Heart left ventricle (tissue), 13 donors: ENCODE measurements at regions not wholly inside any gene's neighbourhood (a gene's known extent, or its start where the extent isn't known, plus 50 kb on each side); places are given as distances from the start of the nearest gene placed in this dataset.

Source experiments
- CTCF ChIP-seq, 12 donors: fragments of 200-600 bp; sonication (generic) in 4 of 12; IDR thresholded peaks; one replicate each; pipeline versions ENCODE4 v1.5.0 to v1.8.0; 2018 to 2022; ENCODE audit warnings: antibody characterized with exemption in 12 of 12, mild to moderate bottlenecking in 5 of 12
- POLR2A ChIP-seq, 2 donors: fragments of 450-650 bp; IDR thresholded peaks; one replicate each; pipeline ENCODE4 v1.6.1; 2017; ENCODE audit warnings: antibody characterized with exemption in 2 of 2, mild to moderate bottlenecking in 2 of 2, moderate library complexity in 2 of 2
- donor health status: ischemic (EF 13 %, LVEDD 7.1; RV severe dilation, severe dysfunction).
- donor health status: DM: no; HTN: yes; CAD: no.
- donor health status: DM: no; HTN: no; CAD: no.
- donor health status: ischemic (EF 25% LVEDD 6.9; RV normal size, moderate dysfunction).
- donor health status: ischemic (EF 25% LVEDD 5.7; RV mildly dilated, moderate dysfunction).
- donor health status: ischemic (EF 35%, LVEDD 5.7; RV mildly dilated, moderate dysfunction).
- donor health status: nonischemic (EF 11% LVEDD 7.7; RV severe dilation, severe dysfunction).
- donor health status: DM: yes; HTN: yes; CAD: no.
- donor health status: PGD.
- donor health status: ischemic (EF 29% LVEDD 5.4; RV normal size, mild dysfunction).
- donor health status: nonischemic (EF 23%, LVEDD 6.1; RV moderate dilation, normal function).

GRCh38 chr4:20646287-20646686 lies 54.0 kb upstream of the PACRGL start:
- TF ChIP-seq CTCF (IDR thresholded peaks at IDR 0.05): no peak
- no peak for TF ChIP-seq POLR2A (IDR thresholded peaks at IDR 0.05)
